HL-60 (cell line): ENCODE measurements at regions not wholly inside any gene's neighbourhood (a gene's known extent, or its start where the extent isn't known, plus 50 kb on each side); places are given as distances from the start of the nearest gene placed in this dataset.

ENCODE experiments used
- DNase-seq, 2 experiments: peaks; one replicate each; pipeline ENCODE4 v3.0.0-alpha.2; 2010 to 2020; ENCODE audit warnings: low read depth in 1 of 2, low spot score in 1 of 2
- H3K27ac ChIP-seq: fragments of 250-450 bp; sonication (Bioruptor Pico); replicated peaks from 2 replicates; pipeline ENCODE4 v1.5.1; 2020; ENCODE audit warnings: mild to moderate bottlenecking, moderate library complexity
- H3K27me3 ChIP-seq: fragments of 250-450 bp; sonication (Bioruptor Pico); 2 replicates; pipeline ENCODE4 v1.5.1; 2021; ENCODE audit warnings: mild to moderate bottlenecking, moderate library complexity; ENCODE audit not compliant: insufficient read depth, poor library complexity, severe bottlenecking
- H3K4me3 ChIP-seq: replicated peaks from 2 replicates; pipeline ENCODE4 v1.5.1; 2011; ENCODE audit warnings: mild to moderate bottlenecking, control low read depth, low read length; ENCODE audit not compliant: insufficient read depth
- GABPA ChIP-seq: IDR thresholded peaks from 2 replicates; pipeline ENCODE4 v1.6.1; 2012; ENCODE audit warnings: low read depth
- POLR2AphosphoS5 ChIP-seq: IDR thresholded peaks from 2 replicates; pipeline ENCODE4 v1.6.1; 2012; ENCODE audit warnings: low read depth
- SPI1 ChIP-seq: IDR thresholded peaks from 2 replicates; pipeline ENCODE4 v1.6.1; 2012; ENCODE audit warnings: low read depth, mild to moderate bottlenecking, borderline replicate concordance
- TF ChIP-seq, protein P1 (sequence below): IDR thresholded peaks from one replicate; pipeline ENCODE4 v1.5.1; 2011; ENCODE audit warnings: low read length, control low read depth, inconsistent platforms; ENCODE audit not compliant: insufficient read depth
- TF ChIP-seq, protein P2 (sequence below): IDR thresholded peaks from 2 replicates; pipeline ENCODE4 v1.6.1; 2012; ENCODE audit warnings: low read depth; ENCODE audit not compliant: insufficient replicate concordance

DNA sequence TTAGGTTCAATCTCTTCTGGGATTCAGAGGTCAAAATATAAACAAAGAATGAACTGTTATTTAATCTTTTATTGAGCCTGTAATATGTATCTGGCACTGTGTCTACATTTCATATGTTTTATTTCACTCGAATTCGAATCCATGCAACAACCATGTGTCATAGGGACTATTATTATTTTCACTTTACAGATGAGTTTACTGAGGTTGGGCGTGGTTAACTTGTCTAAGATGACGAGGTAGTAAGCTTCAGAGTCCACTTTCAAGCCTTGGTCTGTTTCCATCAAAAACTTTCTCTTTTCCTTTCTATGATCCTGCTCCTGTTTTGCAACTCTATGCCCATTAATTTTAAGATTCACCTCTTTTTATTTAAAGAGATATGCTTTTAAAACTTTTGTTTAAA lies 55.2 kb upstream of the DMAC1 start:
- Histone ChIP-seq H3K4me3 (no peak overlapping the region), H3K27ac (no peak overlapping the region), H3K27me3 (no peaks in the 10 kb centered on the region)
- TF ChIP-seq, protein P1, sequence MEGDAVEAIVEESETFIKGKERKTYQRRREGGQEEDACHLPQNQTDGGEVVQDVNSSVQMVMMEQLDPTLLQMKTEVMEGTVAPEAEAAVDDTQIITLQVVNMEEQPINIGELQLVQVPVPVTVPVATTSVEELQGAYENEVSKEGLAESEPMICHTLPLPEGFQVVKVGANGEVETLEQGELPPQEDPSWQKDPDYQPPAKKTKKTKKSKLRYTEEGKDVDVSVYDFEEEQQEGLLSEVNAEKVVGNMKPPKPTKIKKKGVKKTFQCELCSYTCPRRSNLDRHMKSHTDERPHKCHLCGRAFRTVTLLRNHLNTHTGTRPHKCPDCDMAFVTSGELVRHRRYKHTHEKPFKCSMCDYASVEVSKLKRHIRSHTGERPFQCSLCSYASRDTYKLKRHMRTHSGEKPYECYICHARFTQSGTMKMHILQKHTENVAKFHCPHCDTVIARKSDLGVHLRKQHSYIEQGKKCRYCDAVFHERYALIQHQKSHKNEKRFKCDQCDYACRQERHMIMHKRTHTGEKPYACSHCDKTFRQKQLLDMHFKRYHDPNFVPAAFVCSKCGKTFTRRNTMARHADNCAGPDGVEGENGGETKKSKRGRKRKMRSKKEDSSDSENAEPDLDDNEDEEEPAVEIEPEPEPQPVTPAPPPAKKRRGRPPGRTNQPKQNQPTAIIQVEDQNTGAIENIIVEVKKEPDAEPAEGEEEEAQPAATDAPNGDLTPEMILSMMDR, result no peak
- no peak for TF ChIP-seq SPI1
- TF ChIP-seq, protein P2, sequence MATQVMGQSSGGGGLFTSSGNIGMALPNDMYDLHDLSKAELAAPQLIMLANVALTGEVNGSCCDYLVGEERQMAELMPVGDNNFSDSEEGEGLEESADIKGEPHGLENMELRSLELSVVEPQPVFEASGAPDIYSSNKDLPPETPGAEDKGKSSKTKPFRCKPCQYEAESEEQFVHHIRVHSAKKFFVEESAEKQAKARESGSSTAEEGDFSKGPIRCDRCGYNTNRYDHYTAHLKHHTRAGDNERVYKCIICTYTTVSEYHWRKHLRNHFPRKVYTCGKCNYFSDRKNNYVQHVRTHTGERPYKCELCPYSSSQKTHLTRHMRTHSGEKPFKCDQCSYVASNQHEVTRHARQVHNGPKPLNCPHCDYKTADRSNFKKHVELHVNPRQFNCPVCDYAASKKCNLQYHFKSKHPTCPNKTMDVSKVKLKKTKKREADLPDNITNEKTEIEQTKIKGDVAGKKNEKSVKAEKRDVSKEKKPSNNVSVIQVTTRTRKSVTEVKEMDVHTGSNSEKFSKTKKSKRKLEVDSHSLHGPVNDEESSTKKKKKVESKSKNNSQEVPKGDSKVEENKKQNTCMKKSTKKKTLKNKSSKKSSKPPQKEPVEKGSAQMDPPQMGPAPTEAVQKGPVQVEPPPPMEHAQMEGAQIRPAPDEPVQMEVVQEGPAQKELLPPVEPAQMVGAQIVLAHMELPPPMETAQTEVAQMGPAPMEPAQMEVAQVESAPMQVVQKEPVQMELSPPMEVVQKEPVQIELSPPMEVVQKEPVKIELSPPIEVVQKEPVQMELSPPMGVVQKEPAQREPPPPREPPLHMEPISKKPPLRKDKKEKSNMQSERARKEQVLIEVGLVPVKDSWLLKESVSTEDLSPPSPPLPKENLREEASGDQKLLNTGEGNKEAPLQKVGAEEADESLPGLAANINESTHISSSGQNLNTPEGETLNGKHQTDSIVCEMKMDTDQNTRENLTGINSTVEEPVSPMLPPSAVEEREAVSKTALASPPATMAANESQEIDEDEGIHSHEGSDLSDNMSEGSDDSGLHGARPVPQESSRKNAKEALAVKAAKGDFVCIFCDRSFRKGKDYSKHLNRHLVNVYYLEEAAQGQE, result no peak
- TF ChIP-seq GABPA, result no peak
- no peak for TF ChIP-seq POLR2AphosphoS5
- no peak for DNase-seq
